SK-N-SH treated with all-trans-retinoic acid at 6 μM for 48 hours (cell line): ENCODE measurements at regions not wholly inside any gene's neighbourhood (a gene's known extent, or its start where the extent isn't known, plus 50 kb on each side); places are given as distances from the start of the nearest gene placed in this dataset.

ENCODE experiments used
- CSRNP3 ChIP-seq: fragments of 250-450 bp; sonication (Bioruptor Pico); IDR thresholded peaks from 2 replicates; pipeline ENCODE4 v1.5.1; 2021; ENCODE audit warnings: mild to moderate bottlenecking, moderate library complexity
- ESRRG ChIP-seq: fragments of 250-450 bp; sonication (Bioruptor Pico); IDR thresholded peaks from 2 replicates; pipeline ENCODE4 v1.6.1; 2021; ENCODE audit warnings: mild to moderate bottlenecking
- PPARA ChIP-seq: fragments of 250-450 bp; sonication (Bioruptor Pico); IDR thresholded peaks from 2 replicates; pipeline ENCODE4 v1.5.0; 2020; ENCODE audit warnings: mild to moderate bottlenecking, borderline replicate concordance
- RARB ChIP-seq: fragments of 250-450 bp; sonication (Bioruptor Pico); IDR thresholded peaks from 2 replicates; pipeline ENCODE4 v1.8.0; 2021; ENCODE audit warnings: mild to moderate bottlenecking, moderate library complexity
- ZC3H10 ChIP-seq: fragments of 250-450 bp; sonication (Bioruptor Pico); IDR thresholded peaks from 2 replicates; pipeline ENCODE4 v1.5.1; 2021; ENCODE audit warnings: mild to moderate bottlenecking, moderate library complexity
- TF ChIP-seq, protein P1 (sequence below): fragments of 250-450 bp; sonication (Bioruptor Pico); IDR thresholded peaks from 2 replicates; pipeline ENCODE4 v1.8.0; 2020; ENCODE audit warnings: mild to moderate bottlenecking, moderate library complexity, borderline replicate concordance
- TF ChIP-seq, protein P2 (sequence below): fragments of 250-450 bp; sonication (Bioruptor Pico); IDR thresholded peaks from 2 replicates; pipeline ENCODE4 v1.5.0; 2020; ENCODE audit warnings: mild to moderate bottlenecking, moderate library complexity

GRCh38 chr4:38195911-38196310 lies 235.7 kb downstream of the PTTG2 start:
- no peak for TF ChIP-seq ESRRG (CRISPR knock-in tag)
- TF ChIP-seq RARB: no peak
- TF ChIP-seq CSRNP3 (CRISPR knock-in tag): no peak
- TF ChIP-seq ZC3H10 (CRISPR knock-in tag): no peak
- TF ChIP-seq PPARA (CRISPR knock-in tag): no peak
- TF ChIP-seq, protein P1, sequence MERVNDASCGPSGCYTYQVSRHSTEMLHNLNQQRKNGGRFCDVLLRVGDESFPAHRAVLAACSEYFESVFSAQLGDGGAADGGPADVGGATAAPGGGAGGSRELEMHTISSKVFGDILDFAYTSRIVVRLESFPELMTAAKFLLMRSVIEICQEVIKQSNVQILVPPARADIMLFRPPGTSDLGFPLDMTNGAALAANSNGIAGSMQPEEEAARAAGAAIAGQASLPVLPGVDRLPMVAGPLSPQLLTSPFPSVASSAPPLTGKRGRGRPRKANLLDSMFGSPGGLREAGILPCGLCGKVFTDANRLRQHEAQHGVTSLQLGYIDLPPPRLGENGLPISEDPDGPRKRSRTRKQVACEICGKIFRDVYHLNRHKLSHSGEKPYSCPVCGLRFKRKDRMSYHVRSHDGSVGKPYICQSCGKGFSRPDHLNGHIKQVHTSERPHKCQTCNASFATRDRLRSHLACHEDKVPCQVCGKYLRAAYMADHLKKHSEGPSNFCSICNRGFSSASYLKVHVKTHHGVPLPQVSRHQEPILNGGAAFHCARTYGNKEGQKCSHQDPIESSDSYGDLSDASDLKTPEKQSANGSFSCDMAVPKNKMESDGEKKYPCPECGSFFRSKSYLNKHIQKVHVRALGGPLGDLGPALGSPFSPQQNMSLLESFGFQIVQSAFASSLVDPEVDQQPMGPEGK (CRISPR knock-in tag): no peak
- TF ChIP-seq, protein P2, sequence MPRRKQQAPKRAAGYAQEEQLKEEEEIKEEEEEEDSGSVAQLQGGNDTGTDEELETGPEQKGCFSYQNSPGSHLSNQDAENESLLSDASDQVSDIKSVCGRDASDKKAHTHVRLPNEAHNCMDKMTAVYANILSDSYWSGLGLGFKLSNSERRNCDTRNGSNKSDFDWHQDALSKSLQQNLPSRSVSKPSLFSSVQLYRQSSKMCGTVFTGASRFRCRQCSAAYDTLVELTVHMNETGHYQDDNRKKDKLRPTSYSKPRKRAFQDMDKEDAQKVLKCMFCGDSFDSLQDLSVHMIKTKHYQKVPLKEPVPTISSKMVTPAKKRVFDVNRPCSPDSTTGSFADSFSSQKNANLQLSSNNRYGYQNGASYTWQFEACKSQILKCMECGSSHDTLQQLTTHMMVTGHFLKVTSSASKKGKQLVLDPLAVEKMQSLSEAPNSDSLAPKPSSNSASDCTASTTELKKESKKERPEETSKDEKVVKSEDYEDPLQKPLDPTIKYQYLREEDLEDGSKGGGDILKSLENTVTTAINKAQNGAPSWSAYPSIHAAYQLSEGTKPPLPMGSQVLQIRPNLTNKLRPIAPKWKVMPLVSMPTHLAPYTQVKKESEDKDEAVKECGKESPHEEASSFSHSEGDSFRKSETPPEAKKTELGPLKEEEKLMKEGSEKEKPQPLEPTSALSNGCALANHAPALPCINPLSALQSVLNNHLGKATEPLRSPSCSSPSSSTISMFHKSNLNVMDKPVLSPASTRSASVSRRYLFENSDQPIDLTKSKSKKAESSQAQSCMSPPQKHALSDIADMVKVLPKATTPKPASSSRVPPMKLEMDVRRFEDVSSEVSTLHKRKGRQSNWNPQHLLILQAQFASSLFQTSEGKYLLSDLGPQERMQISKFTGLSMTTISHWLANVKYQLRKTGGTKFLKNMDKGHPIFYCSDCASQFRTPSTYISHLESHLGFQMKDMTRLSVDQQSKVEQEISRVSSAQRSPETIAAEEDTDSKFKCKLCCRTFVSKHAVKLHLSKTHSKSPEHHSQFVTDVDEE (CRISPR knock-in tag): no peak
